Left lobe of liver (tissue), 2 donors: ENCODE measurements at regions not wholly inside any gene's neighbourhood (a gene's known extent, or its start where the extent isn't known, plus 50 kb on each side); places are given as distances from the start of the nearest gene placed in this dataset.

ENCODE experiments used
- ATAC-seq: fragments of 200-7000 bp; cut with Tn5 transposase; one replicate; pipeline ENCODE4 v1.9.1; 2020; ENCODE audit warnings: mild to moderate bottlenecking, moderate library complexity
- DNase-seq: peaks from one replicate; pipeline ENCODE4 v3.0.0-alpha.2; 2020; ENCODE audit warnings: low spot score
- donor health status: DM: no; HTN: no; CAD: no; lungs with moderate emphysema.
- donor health status: DM: no; HTN: yes; CAD: no.

DNA sequence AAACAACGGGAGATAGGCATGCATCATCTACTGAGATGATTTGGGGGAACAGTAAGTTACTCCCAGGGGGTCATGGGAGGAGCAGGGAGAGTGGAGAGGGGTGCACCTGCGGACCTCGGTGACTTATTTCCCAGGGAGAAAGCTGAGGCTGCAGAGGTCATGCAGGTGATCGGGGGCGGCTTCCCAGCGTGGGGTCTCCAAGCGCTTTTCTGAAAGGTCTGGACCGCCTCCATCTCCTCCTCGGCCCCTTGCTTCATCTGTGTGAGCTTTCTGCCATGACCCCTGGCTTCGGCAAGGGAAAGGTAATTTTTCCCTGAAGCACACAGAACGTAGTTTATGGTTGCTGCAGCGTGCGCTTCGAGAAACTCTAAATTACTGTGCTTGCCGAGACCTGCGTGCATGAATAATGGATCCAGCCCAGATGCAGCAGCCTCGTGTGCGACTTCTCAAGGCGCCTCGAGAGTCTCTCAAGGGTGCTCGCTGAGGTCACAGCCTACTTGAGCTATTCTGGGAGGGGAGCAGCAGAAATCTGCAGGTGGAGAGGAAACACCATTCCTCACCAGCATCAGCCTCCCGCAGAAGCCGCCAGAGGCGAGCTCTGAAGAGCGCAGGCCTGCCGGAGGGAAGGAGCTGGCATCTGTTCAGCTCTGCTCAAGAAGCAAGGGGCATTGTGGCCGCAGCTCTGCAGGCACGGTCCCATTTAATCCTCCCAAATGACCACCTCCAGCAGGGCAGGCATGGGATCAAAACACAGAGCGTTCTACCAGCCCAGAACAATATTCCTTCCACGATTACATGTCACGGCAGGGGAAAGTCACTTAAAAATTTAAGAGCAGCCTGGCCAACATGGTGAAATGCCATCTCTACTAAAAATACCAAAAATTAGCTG lies 308.4 kb upstream of the MYT1L start:
- no peak for DNase-seq
- ATAC-seq = no peak

DNA sequence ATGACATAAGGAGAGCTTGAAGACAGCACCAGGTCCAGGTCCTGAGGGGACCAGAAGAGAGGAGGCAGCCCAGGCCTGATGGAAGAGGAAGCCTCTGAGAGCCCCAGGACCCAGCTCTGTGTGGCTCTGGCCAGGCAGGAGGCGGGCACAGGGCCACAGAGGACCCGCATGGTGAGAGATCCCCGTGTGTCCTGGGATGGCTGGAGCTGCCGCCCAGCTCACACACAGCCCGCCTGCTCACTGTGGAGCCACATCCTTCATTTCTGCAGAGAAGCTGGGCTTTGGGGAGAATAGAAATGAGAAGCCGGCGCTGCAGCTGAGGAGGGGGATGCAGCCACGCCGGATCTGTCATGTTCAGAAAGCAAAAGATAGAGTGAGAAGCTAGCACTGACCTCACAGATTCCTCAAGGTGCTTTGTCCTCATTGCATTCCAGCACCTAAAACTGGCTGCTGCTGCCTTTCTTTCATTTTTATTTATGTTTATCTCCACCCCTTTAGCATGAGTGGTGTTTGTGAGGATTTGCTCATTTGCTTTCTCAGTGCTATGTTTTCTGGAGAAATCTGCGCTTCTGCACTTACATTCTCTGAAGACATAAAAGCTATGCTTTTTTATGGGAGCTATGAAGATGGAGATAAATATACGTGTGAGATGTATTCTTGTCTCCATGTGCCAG lies 307.6 kb upstream of the MYT1L start:
- DNase-seq (no peak), ATAC-seq (no peak)

DNA sequence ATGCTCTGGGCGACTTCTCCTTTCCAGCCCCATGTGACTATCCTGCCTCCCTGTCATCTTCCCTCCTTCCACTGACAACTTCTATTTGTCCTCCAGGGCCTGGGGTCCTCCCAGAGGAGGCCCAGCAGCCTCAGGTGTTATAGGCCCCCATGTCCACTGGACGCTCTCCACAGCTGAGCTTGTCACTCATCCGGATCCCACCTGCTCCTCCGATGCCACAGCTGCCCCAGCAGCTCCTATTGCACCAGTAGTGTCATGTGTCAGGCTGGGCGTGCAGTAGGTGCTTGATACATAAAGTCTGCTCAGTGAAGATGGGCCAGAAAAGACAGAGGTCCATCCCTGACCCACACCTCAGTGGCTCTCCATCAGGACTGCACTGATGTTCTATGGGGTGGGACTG lies 305.7 kb upstream of the MYT1L start:
- DNase-seq = no peak
- no peak for ATAC-seq

DNA sequence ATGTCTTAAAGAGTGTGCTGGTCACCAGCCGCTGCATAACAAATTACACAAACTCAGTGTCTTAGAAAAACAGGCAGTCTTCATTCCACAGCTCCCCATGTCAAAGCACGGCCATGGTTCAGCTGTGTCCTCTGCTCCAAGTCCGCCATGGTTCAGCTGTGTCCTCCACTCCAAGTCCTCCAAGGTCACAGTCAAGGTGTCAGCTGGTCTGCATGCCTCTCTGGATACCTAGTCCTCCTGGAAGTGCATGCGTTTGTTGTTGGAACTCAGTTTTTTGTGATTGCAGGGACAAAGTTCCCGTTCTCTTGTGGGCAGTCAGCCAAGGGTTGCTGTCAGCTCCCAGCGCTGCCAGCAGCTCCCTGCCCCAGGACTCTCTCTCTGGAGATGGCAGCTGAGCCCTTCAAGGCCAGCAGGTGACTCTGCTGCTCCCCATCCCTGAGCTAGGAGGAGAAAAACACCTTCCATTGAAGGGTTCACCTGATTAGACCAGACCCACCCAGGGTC lies 304.0 kb upstream of the MYT1L start:
- DNase-seq = no peak
- peak; percentile 70 for ATAC-seq

DNA sequence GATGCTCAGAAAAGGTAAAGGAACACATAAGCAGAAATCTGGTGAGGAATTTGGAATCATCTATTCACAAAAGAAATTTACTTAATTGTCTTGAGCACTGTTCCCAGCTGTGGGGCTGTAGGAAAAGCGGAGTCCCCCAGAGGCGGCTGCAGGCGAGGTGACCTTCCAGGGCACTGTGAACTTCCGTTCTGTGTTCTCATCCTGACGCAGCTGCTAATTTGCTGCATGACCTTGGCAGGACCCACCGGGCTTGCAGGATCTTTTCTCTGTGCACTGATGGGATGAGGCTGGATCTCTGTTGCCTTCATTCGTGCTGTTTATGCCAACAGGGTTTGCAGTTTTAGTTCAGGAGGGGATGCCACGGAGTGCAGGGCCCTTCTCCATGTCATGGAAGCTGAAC lies 301.9 kb upstream of the MYT1L start:
- DNase-seq (no peak), ATAC-seq (no peak)

DNA sequence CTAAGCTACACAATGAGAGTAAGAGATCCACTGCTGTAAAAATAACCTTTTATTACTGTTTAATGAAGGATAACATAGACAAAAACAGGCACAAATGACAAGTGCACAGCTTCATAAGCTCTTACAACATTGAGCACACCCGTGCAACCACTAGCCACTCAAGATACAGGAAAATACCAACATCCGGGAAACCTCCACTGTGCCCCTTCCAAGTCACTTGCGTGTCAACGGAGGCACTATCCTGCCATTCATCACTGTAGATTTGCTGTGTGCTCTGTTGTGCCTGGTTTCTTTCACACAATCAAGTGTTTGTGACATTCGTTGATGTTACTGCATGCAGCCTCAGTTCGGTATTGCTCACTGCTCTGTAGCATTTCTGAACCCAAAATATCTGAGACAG lies 292.9 kb upstream of the MYT1L start:
- no peak for ATAC-seq
- DNase-seq = no peak

DNA sequence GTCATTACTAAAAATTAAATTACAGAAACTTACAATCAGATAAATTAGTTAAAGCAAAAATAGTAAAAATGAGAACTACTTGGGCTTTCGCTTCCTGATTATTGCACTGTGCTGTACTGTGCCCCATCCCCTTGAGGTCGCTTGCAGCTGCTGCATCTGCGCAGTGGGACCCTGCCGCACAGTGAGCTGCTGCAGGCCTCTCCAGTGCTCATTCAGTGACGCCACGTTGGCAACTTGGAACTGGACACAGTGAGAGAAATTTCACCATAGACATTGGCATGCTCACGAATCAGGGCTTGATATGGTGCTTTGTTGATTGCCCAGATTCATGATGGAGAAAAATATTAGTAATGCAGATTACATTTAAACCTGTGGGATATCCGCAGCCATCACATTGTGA lies 290.8 kb upstream of the MYT1L start:
- DNase-seq (no peak), ATAC-seq (no peak)

DNA sequence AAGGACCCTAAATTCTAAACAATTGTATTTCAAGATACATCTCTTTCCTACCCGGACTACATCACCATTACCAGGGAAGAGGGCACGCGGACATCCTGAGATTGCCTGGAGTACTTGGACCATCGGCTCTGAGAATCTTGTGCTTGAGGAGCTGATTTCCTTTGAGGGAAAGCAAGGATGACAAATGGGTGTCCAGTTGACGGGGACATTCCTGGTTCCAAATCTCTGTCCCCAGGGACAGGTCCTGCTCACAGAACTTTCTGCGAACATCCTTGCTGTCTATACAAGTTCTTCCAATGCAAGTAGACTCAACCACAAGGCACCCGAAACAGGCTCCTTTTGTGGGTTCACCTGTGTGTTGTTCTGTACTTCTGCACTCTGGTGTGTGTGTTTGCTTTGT lies 289.5 kb upstream of the MYT1L start:
- ATAC-seq (no peak), DNase-seq (no peak)

DNA sequence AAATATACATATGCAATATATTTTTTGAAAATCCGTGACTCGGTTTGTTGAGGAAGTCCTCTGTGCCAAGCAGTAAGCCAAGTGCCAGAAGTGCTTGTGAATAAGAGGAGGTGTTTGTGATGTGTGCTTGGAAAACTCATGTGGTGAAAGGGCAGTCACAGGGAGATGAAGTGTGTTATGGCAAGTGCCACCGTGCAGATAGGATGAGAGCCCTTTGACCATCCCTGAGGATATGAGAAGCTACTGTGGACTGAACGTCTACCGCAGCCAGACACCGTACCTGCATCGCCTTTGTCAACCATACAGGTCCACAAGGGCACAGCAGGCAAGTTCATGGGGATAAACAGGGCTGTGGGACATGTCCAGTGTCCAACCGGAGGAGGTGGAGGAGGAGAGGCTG lies 288.9 kb upstream of the MYT1L start:
- no peak for ATAC-seq
- no peak for DNase-seq

DNA sequence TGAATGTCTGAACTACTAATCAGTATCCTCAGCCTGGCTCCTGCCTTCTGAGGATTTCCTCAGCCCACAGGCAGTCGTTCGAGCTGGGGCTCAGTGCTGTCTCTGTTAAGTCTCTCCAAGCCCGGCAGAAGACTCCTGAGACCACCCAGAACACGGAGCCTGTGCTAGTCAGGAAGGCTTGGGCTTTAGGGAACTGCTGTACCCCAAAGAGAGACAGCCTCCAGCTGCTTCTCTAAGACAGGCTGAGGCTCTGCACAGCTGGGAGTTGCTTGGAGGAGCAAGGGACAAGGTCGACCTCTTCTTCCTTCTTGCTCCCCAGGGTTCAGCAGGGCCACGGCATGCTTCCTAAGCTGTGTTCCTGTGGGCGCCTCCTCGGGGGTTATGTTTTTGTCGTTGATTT lies 283.4 kb upstream of the MYT1L start:
- DNase-seq (no peak), ATAC-seq (no peak)

DNA sequence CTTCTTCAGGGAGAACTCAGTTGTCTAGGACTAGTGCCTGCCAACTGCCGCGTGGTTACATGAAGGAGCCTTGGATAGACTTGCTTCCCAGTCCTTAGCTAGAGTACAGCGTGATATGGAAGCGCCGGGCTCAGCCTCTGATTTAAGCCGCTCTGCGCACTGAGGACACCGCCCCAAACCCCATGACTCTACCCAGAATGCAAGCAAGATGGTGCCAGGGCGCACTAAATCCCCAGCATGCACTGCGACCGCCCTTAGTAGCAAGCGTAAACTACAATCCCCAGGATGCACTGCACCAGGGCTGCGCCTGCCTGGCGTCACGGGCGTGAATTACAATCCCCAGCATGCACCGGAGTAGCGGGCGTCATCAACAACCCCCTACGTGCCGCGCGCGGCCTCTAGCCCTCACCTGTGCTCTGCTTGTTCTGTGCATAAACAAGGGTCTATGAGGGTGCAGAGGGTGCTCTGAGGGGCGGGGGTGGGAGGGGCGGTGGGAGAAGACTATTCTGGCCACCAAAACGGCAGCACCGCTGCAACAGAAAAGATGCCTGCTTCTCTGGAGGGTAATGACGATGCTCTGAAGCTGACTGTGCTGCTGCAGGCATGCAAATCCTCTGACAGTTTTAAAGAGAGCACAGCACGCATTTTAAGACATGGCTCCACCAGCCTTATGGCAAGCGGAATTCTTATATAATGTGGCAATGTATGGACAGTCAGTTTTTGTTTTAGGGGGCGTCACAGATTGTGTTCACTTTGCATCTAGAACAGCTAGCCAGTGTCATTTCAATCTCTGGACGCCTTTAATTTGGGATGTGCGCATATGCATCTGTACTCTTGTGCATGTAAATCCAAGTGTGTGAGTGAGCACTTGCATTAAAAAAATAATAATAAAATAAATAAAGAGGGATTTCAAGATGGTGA lies 282.5 kb upstream of the MYT1L start:
- ATAC-seq (peak; percentile 99), DNase-seq (peak; percentile 86)

DNA sequence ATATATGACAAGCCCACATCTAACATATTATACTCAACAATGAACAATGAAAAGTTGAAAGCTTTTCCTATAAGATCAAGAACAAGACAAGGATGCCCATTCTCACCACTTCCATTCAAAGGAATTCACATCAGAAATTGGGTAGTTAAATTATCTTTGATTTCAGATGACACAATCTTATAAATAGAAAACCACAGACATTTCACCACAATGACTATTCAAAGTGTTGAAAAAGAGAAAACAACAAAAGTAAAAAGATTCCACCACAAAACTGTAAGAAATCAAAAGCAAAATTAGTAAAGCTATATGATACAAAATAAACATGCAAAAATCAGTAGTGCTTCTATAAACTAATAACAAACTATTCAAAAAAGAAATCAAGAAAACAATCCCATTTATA lies 279.7 kb upstream of the MYT1L start:
- DNase-seq (no peak), ATAC-seq (no peak)

DNA sequence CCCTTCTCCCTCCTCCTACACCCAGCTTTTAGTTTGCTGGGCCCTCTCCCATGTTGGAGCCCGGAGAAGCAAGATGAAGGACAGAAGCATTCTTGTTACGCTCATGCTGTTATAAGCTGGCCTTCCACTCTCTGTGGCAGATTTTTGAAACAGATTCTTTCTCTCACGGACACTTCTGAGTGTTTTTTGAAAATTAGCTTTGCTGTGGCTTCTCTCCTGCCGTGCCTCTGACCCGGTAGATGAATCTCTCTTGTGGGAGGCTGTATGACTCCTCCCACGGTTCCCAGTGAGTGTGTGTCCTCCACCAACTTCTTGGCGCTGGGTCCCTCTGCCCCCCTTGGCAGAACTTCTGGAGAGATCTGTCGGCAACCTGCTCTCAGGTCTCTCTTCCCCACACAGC lies 269.3 kb upstream of the MYT1L start:
- DNase-seq = no peak
- ATAC-seq = no peak

DNA sequence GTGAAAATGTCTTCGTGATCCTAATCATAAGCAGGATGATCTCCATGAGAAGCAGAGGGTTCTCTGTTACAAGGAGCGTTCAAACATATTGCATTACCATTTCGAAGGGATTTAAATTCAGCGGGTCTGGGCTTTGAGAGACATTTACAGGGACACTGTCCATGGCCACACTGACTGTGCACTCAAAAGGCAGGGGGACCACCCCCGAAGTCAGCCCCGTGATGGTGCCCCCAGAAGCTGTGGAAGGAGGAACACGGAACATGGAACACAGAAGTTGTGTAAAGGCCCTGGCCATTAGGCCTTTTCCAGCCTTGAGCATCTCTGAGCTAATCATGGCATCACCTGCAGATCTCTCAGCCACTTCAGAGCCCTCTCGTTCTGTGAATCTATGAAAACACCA lies 268.4 kb upstream of the MYT1L start:
- no peak for ATAC-seq
- DNase-seq = no peak

DNA sequence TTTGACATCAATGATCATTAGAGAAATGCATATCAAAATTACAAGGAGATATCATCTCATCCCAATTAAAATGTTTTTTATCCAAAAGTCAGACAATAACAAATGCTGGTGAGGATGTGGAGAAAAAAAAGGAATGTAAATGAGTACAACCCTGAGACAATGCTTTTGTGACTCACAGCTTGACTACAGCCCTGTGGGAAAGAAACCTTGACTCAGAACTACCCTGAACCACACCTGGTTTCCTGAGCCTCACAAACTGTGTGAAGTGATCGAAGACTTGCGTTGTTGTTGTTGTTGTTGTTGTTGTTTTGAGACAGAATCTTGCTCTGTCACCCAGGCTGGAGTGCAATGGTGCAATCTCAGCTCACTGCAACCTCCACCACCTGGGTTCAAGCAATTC lies 266.6 kb upstream of the MYT1L start:
- DNase-seq (no peak), ATAC-seq (no peak)

DNA sequence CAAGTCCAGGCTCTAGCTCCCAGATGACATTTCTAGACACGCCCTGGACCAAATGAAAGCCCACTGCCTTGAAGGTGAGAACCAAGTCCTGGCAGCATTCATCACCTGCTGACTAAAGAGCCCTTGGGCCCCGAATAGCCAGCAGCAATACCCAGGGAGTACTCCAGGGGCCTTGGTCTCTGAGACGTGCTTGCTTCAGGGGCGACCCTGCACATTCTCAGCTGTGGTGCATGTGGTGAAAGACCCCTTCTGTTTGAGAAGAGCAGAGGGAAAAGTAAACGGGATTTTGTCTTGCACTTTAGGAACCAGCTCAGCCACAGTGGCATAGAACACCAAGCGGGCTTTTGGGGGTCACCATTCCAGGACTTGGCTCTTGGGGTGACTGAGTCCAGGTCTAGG lies 260.5 kb upstream of the MYT1L start:
- no peak for DNase-seq
- no peak for ATAC-seq

DNA sequence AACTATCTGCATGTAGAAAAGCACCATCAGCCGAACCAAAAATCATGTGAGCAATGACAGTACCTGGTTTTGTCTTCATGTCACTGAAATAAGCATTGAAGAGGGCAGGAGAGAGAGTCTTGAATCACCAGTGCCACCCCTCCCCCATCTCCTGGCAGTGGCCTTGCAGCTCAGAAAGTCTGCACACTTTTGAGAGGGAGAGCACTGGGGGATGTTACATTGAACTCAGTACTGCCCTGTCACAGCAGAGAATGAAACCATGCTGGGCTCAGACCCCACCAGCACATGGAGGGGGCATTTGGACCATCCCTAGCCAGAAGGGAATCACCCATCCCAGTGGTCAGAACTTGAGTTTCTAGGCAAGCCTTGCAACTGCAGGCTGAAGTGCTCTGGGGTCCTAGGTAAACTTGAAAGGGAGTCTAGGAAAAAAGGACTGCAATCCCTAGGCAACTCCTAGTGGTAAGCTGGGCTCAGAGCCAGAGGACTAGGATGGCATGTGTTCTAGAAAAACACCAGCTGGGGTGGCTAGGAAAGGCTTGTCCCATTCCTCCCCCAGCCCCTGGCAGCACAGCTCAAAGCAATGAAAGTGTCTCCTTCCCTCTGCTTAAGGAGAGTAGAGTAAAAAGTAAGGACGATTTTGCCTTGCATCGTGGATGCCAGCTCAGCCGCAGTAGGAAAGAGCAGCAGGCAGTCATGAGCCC lies 259.9 kb upstream of the MYT1L start:
- no peak for DNase-seq
- no peak for ATAC-seq

DNA sequence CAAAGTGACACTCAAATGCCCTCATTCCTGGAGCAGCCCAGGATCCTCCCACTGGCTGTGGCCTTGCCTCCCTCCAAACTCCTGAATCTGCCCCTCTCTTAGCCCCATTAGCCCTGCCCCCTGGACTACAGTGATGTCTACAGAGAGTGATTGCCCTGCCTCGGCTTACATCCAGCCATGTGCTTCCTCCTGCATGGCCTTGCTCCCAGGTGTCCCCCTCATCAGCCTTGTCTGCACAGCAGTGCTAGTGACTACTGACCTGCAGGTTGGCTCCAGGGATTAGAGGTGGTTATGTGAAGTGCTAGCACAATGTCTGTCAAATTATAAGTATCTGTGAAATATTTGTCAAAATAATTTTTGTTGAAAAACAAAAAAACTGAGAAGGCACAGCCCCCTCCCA lies 259.1 kb upstream of the MYT1L start:
- no peak for ATAC-seq
- DNase-seq = no peak

DNA sequence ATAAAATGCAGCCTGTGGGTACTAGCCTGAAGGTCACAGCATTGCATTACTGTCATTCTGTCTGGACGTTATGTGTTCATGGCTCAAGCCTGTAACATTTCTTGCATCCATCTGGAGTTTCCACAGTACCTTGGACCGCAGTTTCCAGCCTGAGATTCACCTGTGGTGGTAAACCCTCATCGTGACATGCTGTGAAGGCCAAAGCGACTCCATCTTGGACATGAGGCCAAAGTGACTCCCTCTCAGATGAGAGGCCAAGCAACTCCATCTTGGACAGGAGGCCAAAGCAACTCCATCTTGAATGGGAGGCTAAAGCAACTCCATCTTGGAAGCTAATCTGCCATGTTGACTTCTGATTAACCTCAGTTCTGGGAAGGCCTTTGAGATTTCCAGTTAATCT lies 257.7 kb upstream of the MYT1L start:
- ATAC-seq (no peak), DNase-seq (no peak)

DNA sequence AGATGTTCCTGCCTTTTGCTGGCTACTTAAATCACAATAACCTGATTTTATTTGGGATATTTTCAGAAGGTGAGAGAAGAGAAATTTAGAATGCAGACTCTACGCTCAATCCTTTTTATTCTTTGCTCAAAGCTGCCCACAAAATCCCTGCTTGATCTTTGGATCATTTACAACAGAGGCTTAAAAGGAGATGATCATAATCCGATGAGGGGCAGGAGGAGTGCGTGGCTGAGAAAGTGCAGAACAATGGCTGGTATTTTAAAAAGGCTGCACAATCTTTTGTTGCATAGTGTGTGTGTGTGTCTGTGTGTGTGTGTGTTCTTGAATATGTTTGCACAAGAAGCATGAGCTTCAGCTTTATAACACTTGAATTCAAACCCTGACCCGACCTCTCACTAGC lies 256.3 kb upstream of the MYT1L start:
- DNase-seq (no peak), ATAC-seq (no peak)

DNA sequence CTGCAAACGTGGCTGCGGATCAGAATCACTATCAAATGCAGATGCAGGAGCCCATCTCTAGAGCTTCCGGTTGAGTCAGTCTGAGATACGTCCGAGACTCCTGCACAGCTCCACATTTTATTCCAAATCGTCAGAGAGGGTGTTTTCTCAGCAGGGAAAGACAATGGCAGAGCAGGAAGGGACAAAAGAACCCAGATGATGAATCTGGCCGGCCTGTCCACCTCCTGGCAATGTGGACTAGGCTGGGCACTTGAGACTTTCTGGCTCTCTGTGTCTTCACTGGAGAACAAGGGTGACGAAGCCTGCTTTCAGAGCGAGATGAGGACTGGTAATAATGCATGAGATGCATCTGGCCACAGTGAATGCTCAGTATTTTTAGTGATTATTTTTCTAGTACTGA lies 255.9 kb upstream of the MYT1L start:
- ATAC-seq (no peak), DNase-seq (no peak)
